H9 (cell line): ENCODE measurements at regions not wholly inside any gene's neighbourhood (a gene's known extent, or its start where the extent isn't known, plus 50 kb on each side); places are given as distances from the start of the nearest gene placed in this dataset.

ENCODE experiments used
- DNase-seq: peaks from one replicate; pipeline ENCODE4 v3.0.0-alpha.2; 2017
- H2AFZ ChIP-seq: one replicate; pipeline ENCODE4 v1.6.1; 2013; ENCODE audit warnings: mild to moderate bottlenecking, low read length, control low read depth, moderate library complexity
- H2AK5ac ChIP-seq: 2 replicates; pipeline ENCODE4 v1.6.1; 2013; ENCODE audit warnings: low read length, control low read depth, mixed read lengths; ENCODE audit not compliant: insufficient read length
- H2BK120ac ChIP-seq: one replicate; pipeline ENCODE4 v1.6.1; 2013; ENCODE audit warnings: low read depth, mild to moderate bottlenecking, low read length, control low read depth, inconsistent platforms; ENCODE audit not compliant: poor library complexity, severe bottlenecking
- H2BK12ac ChIP-seq: 2 replicates; pipeline ENCODE4 v1.6.1; 2013; ENCODE audit warnings: low read length, control low read depth, mixed read lengths, low read depth; ENCODE audit not compliant: insufficient read length
- H2BK15ac ChIP-seq: 2 replicates; pipeline ENCODE4 v1.6.1; 2013; ENCODE audit warnings: low read depth, low read length, control low read depth
- H2BK20ac ChIP-seq: one replicate; pipeline ENCODE4 v1.6.1; 2013; ENCODE audit warnings: low read depth, mild to moderate bottlenecking, low read length, control low read depth, inconsistent platforms; ENCODE audit not compliant: poor library complexity, severe bottlenecking
- H2BK5ac ChIP-seq: 2 replicates; pipeline ENCODE4 v1.6.1; 2013; ENCODE audit warnings: low read length, control low read depth, mixed read lengths; ENCODE audit not compliant: insufficient read length
- H3K14ac ChIP-seq: 2 replicates; pipeline ENCODE4 v1.6.1; 2013; ENCODE audit warnings: low read length, control low read depth; ENCODE audit not compliant: insufficient read depth
- H3K18ac ChIP-seq: 2 replicates; pipeline ENCODE4 v1.6.1; 2013; ENCODE audit warnings: low read depth, mild to moderate bottlenecking, mixed read lengths, low read length, control low read depth; ENCODE audit not compliant: insufficient read length
- H3K23ac ChIP-seq: 2 replicates; pipeline ENCODE4 v1.6.1; 2013; ENCODE audit warnings: low read length, control low read depth, mixed read lengths, low read depth; ENCODE audit not compliant: insufficient read length
- H3K23me2 ChIP-seq: 2 replicates; pipeline ENCODE4 v1.6.1; 2013; ENCODE audit warnings: low read depth, mild to moderate bottlenecking, mixed read lengths, low read length, control low read depth; ENCODE audit not compliant: insufficient read length, poor library complexity, severe bottlenecking
- H3K27ac ChIP-seq: 2 replicates; pipeline ENCODE4 v1.5.1; 2013; ENCODE audit warnings: low read length, control low read depth, mixed read lengths, low read depth; ENCODE audit not compliant: insufficient read length
- H3K27me3 ChIP-seq: 2 replicates; pipeline ENCODE4 v1.6.1; 2013; ENCODE audit warnings: low read length, control low read depth, inconsistent platforms; ENCODE audit not compliant: insufficient read depth
- H3K4ac ChIP-seq: 2 replicates; pipeline ENCODE4 v1.6.1; 2013; ENCODE audit warnings: low read depth, mild to moderate bottlenecking, control low read depth, inconsistent platforms, low read length, moderate library complexity
- H3K4me1 ChIP-seq: 2 replicates; pipeline ENCODE4 v1.6.1; 2013; ENCODE audit warnings: low read length, control low read depth, inconsistent platforms; ENCODE audit not compliant: insufficient read depth
- H3K4me2 ChIP-seq: 2 replicates; pipeline ENCODE4 v1.6.1; 2013; ENCODE audit warnings: low read length, control low read depth, mixed read lengths; ENCODE audit not compliant: insufficient read length, insufficient read depth
- H3K56ac ChIP-seq: 2 replicates; pipeline ENCODE4 v1.6.1; 2013; ENCODE audit warnings: low read depth, mild to moderate bottlenecking, mixed read lengths, low read length, control low read depth; ENCODE audit not compliant: insufficient read length
- H3K79me1 ChIP-seq: 2 replicates; pipeline ENCODE4 v1.6.1; 2013; ENCODE audit warnings: low read depth, mild to moderate bottlenecking, moderate library complexity, low read length, control low read depth, inconsistent platforms; ENCODE audit not compliant: insufficient read depth, poor library complexity, severe bottlenecking
- H3K79me2 ChIP-seq: 2 replicates; pipeline ENCODE4 v1.6.1; 2013; ENCODE audit warnings: low read length, control low read depth, inconsistent platforms; ENCODE audit not compliant: insufficient read depth
- H3K9ac ChIP-seq: 2 replicates; pipeline ENCODE4 v1.6.1; 2013; ENCODE audit warnings: low read length, control low read depth, mixed read lengths; ENCODE audit not compliant: insufficient read length; ENCODE audit errors: extremely low read depth
- H3K9me3 ChIP-seq: one replicate; pipeline ENCODE4 v1.6.1; 2013; ENCODE audit warnings: low read depth, low read length, inconsistent platforms; ENCODE audit not compliant: control insufficient read depth
- H3T11ph ChIP-seq: one replicate; pipeline ENCODE4 v1.6.1; 2013; ENCODE audit warnings: mild to moderate bottlenecking, low read length, control low read depth, inconsistent platforms
- H4K20me1 ChIP-seq: one replicate; pipeline ENCODE4 v1.6.1; 2013; ENCODE audit not compliant: control insufficient read depth, insufficient read length, insufficient read depth
- H4K5ac ChIP-seq: 2 replicates; pipeline ENCODE4 v1.6.1; 2013; ENCODE audit warnings: low read depth, mild to moderate bottlenecking, mixed read lengths, low read length, control low read depth; ENCODE audit not compliant: insufficient read length
- H4K8ac ChIP-seq: replicated peaks from 2 replicates; pipeline ENCODE4 v1.6.1; 2013; ENCODE audit warnings: low read length, control low read depth, mixed read lengths, low read depth; ENCODE audit not compliant: insufficient read length
- H4K91ac ChIP-seq: 2 replicates; pipeline ENCODE4 v1.6.1; 2013; ENCODE audit warnings: low read depth, mild to moderate bottlenecking, moderate library complexity, mixed read lengths, low read length, control low read depth; ENCODE audit not compliant: insufficient read length
- H3K27ac Mint-ChIP-seq, 3 experiments: 2 replicates in 2 of 3; 3 replicates in 1 of 3; pipeline ENCODE4 v1.8.0; 2020 to 2021; ENCODE audit warnings: mixed read lengths in 3 of 3, mild to moderate bottlenecking in 1 of 3, moderate library complexity in 1 of 3
- H3K27me3 Mint-ChIP-seq: 2 replicates; pipeline ENCODE4 v1.8.0; 2021; ENCODE audit warnings: low read depth, mild to moderate bottlenecking, moderate library complexity, mixed read lengths
- H3K36me3 Mint-ChIP-seq, 3 experiments: 2 replicates in 2 of 3; 3 replicates in 1 of 3; pipeline ENCODE4 v1.8.0; 2020 to 2021; ENCODE audit warnings: low read depth in 3 of 3, mixed read lengths in 3 of 3; ENCODE audit not compliant: insufficient read depth in 1 of 3
- H3K4me1 Mint-ChIP-seq, 2 experiments: 2 replicates each; pipeline ENCODE4 v1.8.0; 2020; ENCODE audit warnings: mixed read lengths in 2 of 2
- H3K4me3 Mint-ChIP-seq, 2 experiments: 2 replicates in 1 of 2; 3 replicates in 1 of 2; pipeline ENCODE4 v1.8.0; 2020 to 2021; ENCODE audit warnings: mild to moderate bottlenecking in 2 of 2, mixed read lengths in 2 of 2, moderate library complexity in 1 of 2
- H3K9me3 Mint-ChIP-seq, 2 experiments: 2 replicates in 1 of 2; 3 replicates in 1 of 2; pipeline ENCODE4 v1.8.0; 2020; ENCODE audit warnings: mild to moderate bottlenecking in 2 of 2, mixed read lengths in 2 of 2, moderate library complexity in 1 of 2
- CTCF ChIP-seq: fragments of 200-600 bp; sonication (generic); conservative IDR thresholded peaks from 3 replicates; pipeline ENCODE4 v1.8.0; 2021; ENCODE audit warnings: antibody characterized with exemption, mild to moderate bottlenecking
- WGBS: extraction: QIAGEN DNeasy Blood & Tissue Kit; methylation state at CpG from one replicate; pipeline ENCODE4 v1.1.7; 2013; ENCODE audit warnings: missing lambda C conversion rate, low lambda C conversion rate, mixed read lengths; ENCODE audit not compliant: insufficient read length; ENCODE audit errors: extremely low coverage; 5-methylcytosine and 5-hydroxymethylcytosine counted together

- Histone ChIP-seq H2BK5ac (no peak overlapping the region), H3K27me3 (no peaks in the 10 kb centered on the region), H4K8ac (no peak overlapping the region), H4K20me1 (no peaks in the 10 kb centered on the region), H3K4me1 (peaks cover 4% of the 10 kb centered on the region; the same call in 1 of the 2 replicates), H2BK15ac (no peak overlapping the region), H4K5ac (no peak overlapping the region), H3K23me2 (no peaks in the 10 kb centered on the region), H3K14ac (no peak overlapping the region), H2AK5ac (no peak overlapping the region), H3K9ac (no peak overlapping the region), H3K79me2 (no peaks in the 10 kb centered on the region), H3K27ac (no peak overlapping the region), H2AFZ (no peak overlapping the region), H3K4me2 (no peak overlapping the region), H2BK20ac (no peak overlapping the region), H3K4ac (no peak overlapping the region), H3K23ac (no peak overlapping the region), H3K18ac (no peak overlapping the region), H3T11ph (no peak overlapping the region), H3K9me3 (no peaks in the 10 kb centered on the region), H2BK12ac (no peak overlapping the region), H2BK120ac (no peak overlapping the region), H3K56ac (no peak overlapping the region), H4K91ac (no peak overlapping the region), H3K79me1 (no peaks in the 10 kb centered on the region)
- no peak for DNase-seq
- Mint-ChIP-seq H3K4me1 (peaks cover 16 to 21% of the 10 kb centered on the region in 2 experiments), H3K36me3 (no peaks in the 10 kb centered on the region; a peak in 1 of 7 replicates), H3K27ac (no peak overlapping the region), H3K9me3 (no peaks in the 10 kb centered on the region), H3K4me3 (no peak overlapping the region), H3K27me3 (no peaks in the 10 kb centered on the region; the same call in 1 of the 2 replicates)
- TF ChIP-seq CTCF = no peak
- WGBS = no CpG with 5 or more reads among the region's 2 CpGs
These were observed 171.0 kb upstream of the HMGA2 start for GRCh38 chr12:65653321-65653720.
